NCI-H1436 treated with DMSO at 0.1 percent for 48 hours (cell line): ENCODE measurements at regions not wholly inside any gene's neighbourhood (a gene's known extent, or its start where the extent isn't known, plus 50 kb on each side); places are given as distances from the start of the nearest gene placed in this dataset.

Experiments used
- DNase-seq: peaks from one replicate; lab custom pipeline; 2025; lab: John Stamatoyannopoulos, UW

- DNase-seq: no peak
Observed at GRCh38 chr3:30356866-30357753, 249.3 kb upstream of the TGFBR2 start.

- no peak for DNase-seq
Observed at GRCh38 chr3:30357897-30358296, 248.5 kb upstream of the TGFBR2 start.

GRCh38 chr3:30358871-30359270 lies 247.5 kb upstream of the TGFBR2 start:
- DNase-seq: no peak

GRCh38 chr3:30368978-30369377 lies 237.4 kb upstream of the TGFBR2 start:
- no peak for DNase-seq

- DNase-seq: no peak
Observed at GRCh38 chr3:30370681-30371271, 235.6 kb upstream of the TGFBR2 start.

GRCh38 chr3:30372837-30373236 lies 233.6 kb upstream of the TGFBR2 start:
- no peak for DNase-seq

GRCh38 chr3:30384546-30385072 lies 221.8 kb upstream of the TGFBR2 start:
- DNase-seq: no peak

- no peak for DNase-seq
Observed at GRCh38 chr3:30393079-30393478, 213.3 kb upstream of the TGFBR2 start.

GRCh38 chr3:30397030-30397429 lies 209.4 kb upstream of the TGFBR2 start:
- DNase-seq: no peak

GRCh38 chr3:30399394-30400181 lies 206.8 kb upstream of the TGFBR2 start:
- no peak for DNase-seq

GRCh38 chr3:30400926-30401325 lies 205.5 kb upstream of the TGFBR2 start:
- DNase-seq: no peak

GRCh38 chr3:30401971-30402370 lies 204.4 kb upstream of the TGFBR2 start:
- DNase-seq: no peak

- no peak for DNase-seq
Observed at GRCh38 chr3:30407651-30408050, 198.8 kb upstream of the TGFBR2 start.

- no peak for DNase-seq
Observed at GRCh38 chr3:30408105-30408557, 198.3 kb upstream of the TGFBR2 start.

- DNase-seq: no peak
Observed at GRCh38 chr3:30418443-30418842, 188.0 kb upstream of the TGFBR2 start.

GRCh38 chr3:30421266-30421665 lies 185.1 kb upstream of the TGFBR2 start:
- DNase-seq: no peak

- no peak for DNase-seq
Observed at GRCh38 chr3:30426293-30426993, 180.0 kb upstream of the TGFBR2 start.

GRCh38 chr3:30428251-30428650 lies 178.2 kb upstream of the TGFBR2 start:
- no peak for DNase-seq

GRCh38 chr3:30435861-30436331 lies 170.5 kb upstream of the TGFBR2 start:
- no peak for DNase-seq

GRCh38 chr3:30437171-30437601 lies 169.2 kb upstream of the TGFBR2 start:
- DNase-seq: no peak

GRCh38 chr3:30438126-30438525 lies 168.3 kb upstream of the TGFBR2 start:
- no peak for DNase-seq
